ENCODE measurements at regions not wholly inside any gene's neighbourhood (a gene's known extent, or its start where the extent isn't known, plus 50 kb on each side); places are given as distances from the start of the nearest gene placed in this dataset.
A peak's percentile ranks its signal among the peaks of the same experiment; 100 is the strongest.

DNA sequence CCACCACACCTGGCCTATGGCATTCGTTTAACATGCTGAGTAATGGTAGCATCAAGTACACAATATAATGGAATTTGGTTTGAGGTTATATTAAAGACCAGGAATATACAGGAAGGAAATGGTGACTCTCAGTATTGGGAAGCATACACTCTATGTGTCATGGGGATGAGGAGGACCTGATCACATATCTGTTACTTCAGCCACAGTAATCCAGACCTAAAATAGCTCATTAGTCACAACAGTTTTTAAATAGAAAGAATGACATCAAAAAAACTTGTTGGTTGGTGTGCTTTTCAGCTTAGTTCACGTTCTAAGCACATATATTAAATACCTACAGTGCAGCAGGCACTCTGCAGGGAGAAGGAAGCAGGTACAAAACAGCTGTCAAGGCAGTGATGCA lies 52.5 kb upstream of the ATP2C1 start:
- DNase-seq (ENCODE audit: low spot score) = no peak

GRCh38 chr3:130843441-130843840 lies 50.4 kb upstream of the ATP2C1 start:
- DNase-seq (ENCODE audit: low spot score) = peak; percentile 56

Data from Ammon's horn (tissue), 1 donor.